ENCODE measurements at regions not wholly inside any gene's neighbourhood (a gene's known extent, or its start where the extent isn't known, plus 50 kb on each side); places are given as distances from the start of the nearest gene placed in this dataset.

GRCh38 chr10:43816351-43817321 is 168.0 kb upstream of the ZNF32 start:
- DNase-seq (ENCODE audit: low spot score) = no peak

GRCh38 chr10:43815181-43815885 is 166.7 kb upstream of the ZNF32 start:
- no peak for DNase-seq (ENCODE audit: low spot score)

- no peak for DNase-seq (ENCODE audit: low spot score)
These were observed 166.0 kb upstream of the ZNF32 start for GRCh38 chr10:43814663-43815062.

- DNase-seq (ENCODE audit: low spot score) = no peak
These were observed 163.2 kb upstream of the ZNF32 start for GRCh38 chr10:43811871-43812270.

- no peak for DNase-seq (ENCODE audit: low spot score)
These were observed 160.7 kb upstream of the ZNF32 start for GRCh38 chr10:43809211-43809930.

- no peak for DNase-seq (ENCODE audit: low spot score)
These were observed 159.5 kb upstream of the ZNF32 start for GRCh38 chr10:43808136-43808535.

- DNase-seq (ENCODE audit: low spot score) = no peak
These were observed 158.4 kb upstream of the ZNF32 start for GRCh38 chr10:43806831-43807640.

- DNase-seq (ENCODE audit: low spot score) = no peak
These were observed 155.1 kb upstream of the ZNF32 start for GRCh38 chr10:43803791-43804190.

GRCh38 chr10:43802988-43803696 is 154.5 kb upstream of the ZNF32 start:
- DNase-seq (ENCODE audit: low spot score) = no peak

- DNase-seq (ENCODE audit: low spot score) = no peak
These were observed 152.9 kb upstream of the ZNF32 start for GRCh38 chr10:43801626-43802025.

- no peak for DNase-seq (ENCODE audit: low spot score)
These were observed 152.5 kb upstream of the ZNF32 start for GRCh38 chr10:43801140-43801539.

GRCh38 chr10:43796781-43797180 is 148.1 kb upstream of the ZNF32 start:
- no peak for DNase-seq (ENCODE audit: low spot score)

- no peak for DNase-seq (ENCODE audit: low spot score)
These were observed 147.0 kb upstream of the ZNF32 start for GRCh38 chr10:43795639-43796038.

GRCh38 chr10:43795093-43795492 is 146.4 kb upstream of the ZNF32 start:
- no peak for DNase-seq (ENCODE audit: low spot score)

GRCh38 chr10:43794181-43794815 is 145.6 kb upstream of the ZNF32 start:
- no peak for DNase-seq (ENCODE audit: low spot score)

- no peak for DNase-seq (ENCODE audit: low spot score)
These were observed 145.0 kb upstream of the ZNF32 start for GRCh38 chr10:43793704-43794103.

GRCh38 chr10:43790147-43790546 is 141.5 kb upstream of the ZNF32 start:
- DNase-seq (ENCODE audit: low spot score) = no peak

- no peak for DNase-seq (ENCODE audit: low spot score)
These were observed 136.6 kb upstream of the ZNF32 start for GRCh38 chr10:43785252-43785651.

GRCh38 chr10:43782814-43783213 is 134.1 kb upstream of the ZNF32 start:
- DNase-seq (ENCODE audit: low spot score) = no peak
